Activated naive CD4-positive, alpha-beta T cell treated with Interleukin-2 at 50 U/mL for 16 hours (primary cell): ENCODE measurements at regions not wholly inside any gene's neighbourhood (a gene's known extent, or its start where the extent isn't known, plus 50 kb on each side); places are given as distances from the start of the nearest gene placed in this dataset.
"Not testable (repeated sequence)": the region's sequence is repeated elsewhere in the genome, so short reads cannot be mapped to it uniquely, and the experiment has no call there.

Source experiments
- DNase-seq: peaks from one replicate; pipeline ENCODE4 v3.0.0-alpha.2; 2020

- no peak for DNase-seq
Measured at GRCh38 chr20:4465212-4465611, 216.1 kb upstream of the ADRA1D start.

- DNase-seq, result not testable (repeated sequence)
Measured at GRCh38 chr20:4462801-4463200, 213.7 kb upstream of the ADRA1D start.

- no peak for DNase-seq
Measured at GRCh38 chr20:4459081-4459480, 210.0 kb upstream of the ADRA1D start.

- DNase-seq, result no peak
Measured at GRCh38 chr20:4457566-4458543, 208.8 kb upstream of the ADRA1D start.

GRCh38 chr20:4455996-4456395 lies 206.9 kb upstream of the ADRA1D start:
- no peak for DNase-seq

GRCh38 chr20:4455301-4455701 lies 206.2 kb upstream of the ADRA1D start:
- DNase-seq, result no peak

- no peak for DNase-seq
Measured at GRCh38 chr20:4454111-4454510, 205.0 kb upstream of the ADRA1D start.

GRCh38 chr20:4453359-4453758 lies 204.3 kb upstream of the ADRA1D start:
- DNase-seq, result no peak

GRCh38 chr20:4451487-4452081 lies 202.5 kb upstream of the ADRA1D start:
- no peak for DNase-seq

- no peak for DNase-seq
Measured at GRCh38 chr20:4449957-4450715, 201.0 kb upstream of the ADRA1D start.

- no peak for DNase-seq
Measured at GRCh38 chr20:4445784-4446183, 196.7 kb upstream of the ADRA1D start.

- DNase-seq, result no peak
Measured at GRCh38 chr20:4445331-4445730, 196.2 kb upstream of the ADRA1D start.

GRCh38 chr20:4444404-4444803 lies 195.3 kb upstream of the ADRA1D start:
- DNase-seq, result no peak

GRCh38 chr20:4443016-4443415 lies 193.9 kb upstream of the ADRA1D start:
- DNase-seq, result no peak

- DNase-seq, result no peak
Measured at GRCh38 chr20:4441871-4442270, 192.8 kb upstream of the ADRA1D start.

GRCh38 chr20:4441191-4441590 lies 192.1 kb upstream of the ADRA1D start:
- no peak for DNase-seq

- DNase-seq, result no peak
Measured at GRCh38 chr20:4439461-4439860, 190.4 kb upstream of the ADRA1D start.

GRCh38 chr20:4437131-4437530 lies 188.0 kb upstream of the ADRA1D start:
- DNase-seq, result no peak

- no peak for DNase-seq
Measured at GRCh38 chr20:4435671-4436455, 186.8 kb upstream of the ADRA1D start.

GRCh38 chr20:4435225-4435624 lies 186.1 kb upstream of the ADRA1D start:
- DNase-seq, result no peak

GRCh38 chr20:4434681-4435080 lies 185.6 kb upstream of the ADRA1D start:
- DNase-seq, result no peak

GRCh38 chr20:4431446-4431845 lies 182.4 kb upstream of the ADRA1D start:
- no peak for DNase-seq

- not testable (repeated sequence) for DNase-seq
Measured at GRCh38 chr20:4430826-4431225, 181.7 kb upstream of the ADRA1D start.
